PC-9 (cell line): ENCODE measurements at regions not wholly inside any gene's neighbourhood (a gene's known extent, or its start where the extent isn't known, plus 50 kb on each side); places are given as distances from the start of the nearest gene placed in this dataset.
"Not testable (repeated sequence)": the region's sequence is repeated elsewhere in the genome, so short reads cannot be mapped to it uniquely, and the experiment has no call there.

ENCODE experiments used
- BruUV-seq: library from RNA; stranded (reverse); fragments of 400-500 nt; replicated peaks from 2 replicates; lab custom pipeline; 2021; lab: Mats Ljungman, UMichigan
- CTCF ChIA-PET: fragments of 300-600 bp; sonication (Branson Sonifier 250); formaldehyde crosslinking; loops from one replicate; lab custom pipeline; 2022; ENCODE audit warnings: antibody characterized with exemption; lab: Charles Lee
- POLR2A ChIA-PET: fragments of 300-600 bp; sonication (Branson Sonifier 250); formaldehyde crosslinking; loops from one replicate; lab custom pipeline; 2022; ENCODE audit warnings: antibody characterized with exemption; ENCODE audit not compliant: unreplicated experiment; lab: Charles Lee
- DNase-seq, 2 experiments: peaks; one replicate each; pipeline versions ENCODE4 v3.0.0 to v3.0.0-alpha.2; 2015 to 2022; ENCODE audit warnings: mixed read lengths in 1 of 2
- H2AFZ ChIP-seq: fragments of 200-600 bp; sonication (generic); 2 replicates; pipeline ENCODE4 v1.8.1; 2017; ENCODE audit warnings: antibody characterized with exemption
- H3F3A ChIP-seq: fragments of 200-600 bp; sonication (generic); 2 replicates; pipeline ENCODE4 v1.8.1; 2017; ENCODE audit warnings: antibody characterized with exemption, mild to moderate bottlenecking, low read depth; ENCODE audit not compliant: insufficient read depth
- H3K27ac ChIP-seq: fragments of 200-600 bp; sonication (generic); 2 replicates; pipeline ENCODE4 v1.6.1; 2016; ENCODE audit warnings: mixed run types
- H3K27me3 ChIP-seq: fragments of 200-600 bp; sonication (generic); 2 replicates; pipeline ENCODE4 v1.6.1; 2016; ENCODE audit warnings: low read depth, mixed run types; ENCODE audit not compliant: insufficient read depth
- H3K36me3 ChIP-seq: fragments of 200-600 bp; sonication (generic); 2 replicates; pipeline ENCODE4 v1.6.1; 2016; ENCODE audit warnings: low read depth, mixed run types
- H3K4me1 ChIP-seq: fragments of 200-600 bp; sonication (generic); replicated peaks from 2 replicates; pipeline ENCODE4 v1.6.1; 2016; ENCODE audit warnings: mixed run types; ENCODE audit not compliant: insufficient read depth
- H3K4me2 ChIP-seq: fragments of 200-600 bp; sonication (generic); 2 replicates; pipeline ENCODE4 v1.6.1; 2017; ENCODE audit warnings: mixed run types
- H3K4me3 ChIP-seq: fragments of 200-600 bp; sonication (generic); 2 replicates; pipeline ENCODE4 v1.6.1; 2016; ENCODE audit warnings: mixed run types
- H3K79me2 ChIP-seq: fragments of 200-600 bp; sonication (generic); 2 replicates; pipeline ENCODE4 v1.6.1; 2017; ENCODE audit warnings: low read depth, mixed run types
- H3K9me2 ChIP-seq: fragments of 200-600 bp; sonication (generic); 2 replicates; pipeline ENCODE4 v1.8.1; 2017; ENCODE audit warnings: mild to moderate bottlenecking; ENCODE audit not compliant: insufficient read depth
- H3K9me3 ChIP-seq: fragments of 200-600 bp; sonication (generic); 2 replicates; pipeline ENCODE4 v1.8.1; 2016; ENCODE audit warnings: low read depth; ENCODE audit not compliant: insufficient read depth
- H4K20me1 ChIP-seq: fragments of 200-600 bp; sonication (generic); 2 replicates; pipeline ENCODE4 v1.8.1; 2017; ENCODE audit not compliant: insufficient read depth
- EZH2 ChIP-seq: fragments of 200-600 bp; sonication (generic); IDR thresholded peaks from 2 replicates; pipeline ENCODE4 v1.8.0; 2017; ENCODE audit warnings: antibody characterized with exemption, low read depth
- intact Hi-C: fragments of 100-400 bp; cut with micrococcal nuclease; formaldehyde crosslinking; loops from one replicate; pipeline ENCODE4 v1.10.0; 2022; ENCODE audit not compliant: unreplicated experiment
- TF ChIP-seq, protein P1 (sequence below): fragments of 200-600 bp; sonication (generic); conservative IDR thresholded peaks from 2 replicates; pipeline ENCODE4 v1.6.1; 2017; ENCODE audit warnings: mixed run types, antibody characterized with exemption, mild to moderate bottlenecking, moderate library complexity

- TF ChIP-seq EZH2: no peak
- TF ChIP-seq, protein P1, sequence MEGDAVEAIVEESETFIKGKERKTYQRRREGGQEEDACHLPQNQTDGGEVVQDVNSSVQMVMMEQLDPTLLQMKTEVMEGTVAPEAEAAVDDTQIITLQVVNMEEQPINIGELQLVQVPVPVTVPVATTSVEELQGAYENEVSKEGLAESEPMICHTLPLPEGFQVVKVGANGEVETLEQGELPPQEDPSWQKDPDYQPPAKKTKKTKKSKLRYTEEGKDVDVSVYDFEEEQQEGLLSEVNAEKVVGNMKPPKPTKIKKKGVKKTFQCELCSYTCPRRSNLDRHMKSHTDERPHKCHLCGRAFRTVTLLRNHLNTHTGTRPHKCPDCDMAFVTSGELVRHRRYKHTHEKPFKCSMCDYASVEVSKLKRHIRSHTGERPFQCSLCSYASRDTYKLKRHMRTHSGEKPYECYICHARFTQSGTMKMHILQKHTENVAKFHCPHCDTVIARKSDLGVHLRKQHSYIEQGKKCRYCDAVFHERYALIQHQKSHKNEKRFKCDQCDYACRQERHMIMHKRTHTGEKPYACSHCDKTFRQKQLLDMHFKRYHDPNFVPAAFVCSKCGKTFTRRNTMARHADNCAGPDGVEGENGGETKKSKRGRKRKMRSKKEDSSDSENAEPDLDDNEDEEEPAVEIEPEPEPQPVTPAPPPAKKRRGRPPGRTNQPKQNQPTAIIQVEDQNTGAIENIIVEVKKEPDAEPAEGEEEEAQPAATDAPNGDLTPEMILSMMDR: no peak
- H3F3A ChIP-seq: no peaks in the 10 kb centered on the region
- no peaks in the 10 kb centered on the region; the same call in 1 of the 2 replicates for H4K20me1 ChIP-seq
- H3K4me1 ChIP-seq: no peaks in the 10 kb centered on the region
- no peaks in the 10 kb centered on the region for H3K36me3 ChIP-seq
- H3K9me2 ChIP-seq: no peaks in the 10 kb centered on the region
- DNase-seq: no peak
- BruUV-seq: no TSS peak
- no peaks in the 10 kb centered on the region for H3K27me3 ChIP-seq
- H2AFZ ChIP-seq: no peak overlapping the region
- H3K4me3 ChIP-seq: no peak overlapping the region
- H3K79me2 ChIP-seq: no peaks in the 10 kb centered on the region
- no peak overlapping the region for H3K27ac ChIP-seq
- CTCF ChIA-PET: no interaction called here
- no peak overlapping the region for H3K4me2 ChIP-seq
- no peaks in the 10 kb centered on the region for H3K9me3 ChIP-seq
- POLR2A ChIA-PET: no interaction called here
- intact Hi-C loops: no loop called here
These were observed 307.4 kb downstream of the FZD1 start for GRCh38 chr7:91571601-91572000.

DNA sequence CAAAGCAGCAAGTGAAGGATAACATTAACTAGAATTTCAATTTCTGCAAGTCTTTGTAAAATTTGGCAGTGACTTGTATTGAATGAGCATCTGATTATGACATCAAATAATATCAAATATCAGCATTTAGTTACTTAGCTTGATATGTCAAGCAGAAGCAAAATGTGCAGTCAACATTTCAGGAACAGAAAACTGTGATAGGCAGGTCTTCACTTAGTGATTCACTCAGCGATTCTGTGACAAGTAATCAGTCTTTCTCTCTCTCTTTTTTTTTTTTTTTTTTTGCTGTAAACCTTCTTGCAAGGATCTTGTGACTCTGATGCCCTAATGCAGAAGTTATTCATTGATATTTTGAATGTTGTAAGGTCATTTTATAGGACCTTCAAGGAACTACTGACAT lies 307.1 kb downstream of the MTERF1 start:
- Histone ChIP-seq H3K27me3 (no peaks in the 10 kb centered on the region), H3K4me3 (no peak overlapping the region), H3K9me3 (no peaks in the 10 kb centered on the region), H3K79me2 (no peaks in the 10 kb centered on the region), H3K36me3 (no peaks in the 10 kb centered on the region), H3F3A (no peaks in the 10 kb centered on the region), H3K27ac (no peak overlapping the region), H3K9me2 (no peaks in the 10 kb centered on the region), H3K4me2 (no peak overlapping the region), H3K4me1 (no peaks in the 10 kb centered on the region), H4K20me1 (no peaks in the 10 kb centered on the region; the same call in 1 of the 2 replicates), H2AFZ (no peak overlapping the region)
- ChIA-PET POLR2A (no interaction called here), CTCF (no interaction called here)
- no peak for TF ChIP-seq EZH2
- TF ChIP-seq, protein P1: no peak
- intact Hi-C loops: no loop called here
- BruUV-seq: no TSS peak
- DNase-seq: no peak

DNA sequence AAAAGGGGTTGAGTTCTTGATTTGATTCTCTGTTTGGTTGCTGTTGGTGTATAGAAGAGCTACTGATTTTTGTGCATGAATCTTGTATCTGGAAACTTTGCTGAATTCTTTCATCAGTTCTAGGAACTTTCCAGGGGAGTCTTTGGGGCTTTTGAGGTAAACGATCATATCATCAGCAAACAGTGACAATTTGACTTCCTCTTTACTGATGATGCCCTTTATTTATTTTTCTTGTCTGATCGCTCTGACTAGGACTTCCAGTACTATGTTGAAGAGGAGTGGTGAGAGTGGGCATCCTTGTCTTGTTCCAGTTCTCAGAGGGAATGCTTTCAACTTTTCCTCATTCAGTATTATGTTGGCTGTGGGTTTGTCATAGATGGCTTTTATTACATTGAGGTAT lies 304.0 kb downstream of the MTERF1 start:
- H3K79me2 ChIP-seq, H3K4me1 ChIP-seq, H3K4me2 ChIP-seq, POLR2A ChIA-PET, H3K4me3 ChIP-seq, BruUV-seq, H3F3A ChIP-seq, H3K9me3 ChIP-seq, H3K27me3 ChIP-seq, DNase-seq, H3K9me2 ChIP-seq, CTCF ChIA-PET, intact Hi-C loops, H4K20me1 ChIP-seq, H3K36me3 ChIP-seq, H2AFZ ChIP-seq, H3K27ac ChIP-seq: not testable (repeated sequence)

- CTCF ChIA-PET: no interaction called here
- BruUV-seq: no TSS peak
- Histone ChIP-seq H3K4me1 (no peaks in the 10 kb centered on the region), H3K36me3 (no peaks in the 10 kb centered on the region), H3K79me2 (no peaks in the 10 kb centered on the region), H3K4me3 (no peak overlapping the region), H3K9me3 (no peaks in the 10 kb centered on the region), H3F3A (no peaks in the 10 kb centered on the region), H3K4me2 (no peak overlapping the region), H4K20me1 (no peaks in the 10 kb centered on the region), H3K27me3 (no peaks in the 10 kb centered on the region), H3K27ac (no peak overlapping the region), H3K9me2 (no peaks in the 10 kb centered on the region), H2AFZ (no peak overlapping the region)
- POLR2A ChIA-PET: no interaction called here
- intact Hi-C loops: no loop called here
- TF ChIP-seq, protein P1: no peak
- no peak for DNase-seq
These were observed 300.7 kb downstream of the MTERF1 start for GRCh38 chr7:91579837-91580236.
